Heart right ventricle (tissue), 16 donors: ENCODE measurements at regions not wholly inside any gene's neighbourhood (a gene's known extent, or its start where the extent isn't known, plus 50 kb on each side); places are given as distances from the start of the nearest gene placed in this dataset.

Experiments used
- ATAC-seq, 8 donors: fragments of 200-7000 bp; cut with Tn5 transposase; one replicate each; pipeline ENCODE4 v1.9.1; 2020; ENCODE audit warnings: mild to moderate bottlenecking in 8 of 8, moderate library complexity in 8 of 8, moderate number of reproducible peaks in 1 of 8
- DNase-seq, 2 donors: peaks; one replicate each; pipeline ENCODE4 v3.0.0-alpha.2; 2020
- H3K27ac ChIP-seq, 10 donors: fragments of 200-600 bp; sonication (generic) in 2 of 10; one replicate each; pipeline versions ENCODE4 v1.5.0 to v1.8.0; 2020 to 2022; ENCODE audit warnings: mild to moderate bottlenecking in 3 of 10
- H3K27me3 ChIP-seq, 7 donors: fragments of 200-600 bp; one replicate each; pipeline ENCODE4 v1.8.0; 2021 to 2022; ENCODE audit warnings: mild to moderate bottlenecking in 2 of 7
- H3K36me3 ChIP-seq, 9 donors: fragments of 200-600 bp; sonication (generic) in 1 of 9; one replicate each; pipeline versions ENCODE4 v1.5.0 to v1.8.0; 2020 to 2022; ENCODE audit warnings: mild to moderate bottlenecking in 2 of 9
- H3K4me1 ChIP-seq, 9 donors: fragments of 200-600 bp; sonication (generic) in 1 of 9; one replicate each; pipeline versions ENCODE4 v1.5.0 to v1.8.0; 2020 to 2022; ENCODE audit warnings: mild to moderate bottlenecking in 4 of 9
- H3K4me3 ChIP-seq, 10 donors: fragments of 200-600 bp; sonication (generic) in 2 of 10; one replicate each; pipeline versions ENCODE4 v1.5.0 to v1.8.0; 2020 to 2022; ENCODE audit warnings: mild to moderate bottlenecking in 7 of 10, moderate library complexity in 2 of 10
- H3K9me3 ChIP-seq, 11 donors: fragments of 200-600 bp in 10 of 11; sonication (generic) in 2 of 11; one replicate each; pipeline versions ENCODE4 v1.5.0 to v1.8.0; 2013 to 2022; ENCODE audit warnings: mild to moderate bottlenecking in 2 of 11, control low read depth in 1 of 11, moderate library complexity in 1 of 11
- WGBS, 2 donors: extraction: QIAGEN DNeasy Blood & Tissue Kit; methylation state at CpG; one replicate each; pipeline ENCODE4 v1.1.7; 2013; ENCODE audit warnings: inconsistent platforms in 1 of 2; 5-methylcytosine and 5-hydroxymethylcytosine counted together
- intact Hi-C, 10 donors: fragments of 100-400 bp; cut with DNase I; formaldehyde crosslinking; loops; one replicate each; pipeline versions ENCODE4 v1.11.1 to v1.14.2; 2022
- TF ChIP-seq, protein P1 (sequence below), 9 donors: fragments of 200-600 bp; sonication (generic) in 2 of 9; IDR thresholded peaks; one replicate each; pipeline versions ENCODE4 v1.5.0 to v1.8.0; 2021 to 2022; ENCODE audit warnings: antibody characterized with exemption in 9 of 9, mild to moderate bottlenecking in 5 of 9, moderate library complexity in 1 of 9
- donor health status: Arrhythmogenic right ventricular cardiomyopathy.
- donor health status: ischemic (EF 13 %, LVEDD 7.1; RV severe dilation, severe dysfunction).
- donor health status: healthy with polysubstance abuse.
- donor health status: DM: no; HTN: yes; CAD: no.
- donor health status: DM: no; HTN: no; CAD: no.
- donor health status: ischemic (EF 25% LVEDD 6.9; RV normal size, moderate dysfunction).
- donor health status: ischemic (EF 25% LVEDD 5.7; RV mildly dilated, moderate dysfunction).
- donor health status: healthy.
- donor health status: DM: yes; HTN: yes; CAD: no.
- donor health status: Ischemic cardiomyopathy.
- donor health status: ischemic (EF 35%, LVEDD 5.7; RV mildly dilated, moderate dysfunction).
- donor health status: nonischemic (EF 11% LVEDD 7.7; RV severe dilation, severe dysfunction).
- donor health status: DM: yes; HTN: yes; CAD: no.
- donor health status: PGD.
- donor health status: ischemic (EF 29% LVEDD 5.4; RV normal size, mild dysfunction).
- donor health status: nonischemic (EF 23%, LVEDD 6.1; RV moderate dilation, normal function).

DNA sequence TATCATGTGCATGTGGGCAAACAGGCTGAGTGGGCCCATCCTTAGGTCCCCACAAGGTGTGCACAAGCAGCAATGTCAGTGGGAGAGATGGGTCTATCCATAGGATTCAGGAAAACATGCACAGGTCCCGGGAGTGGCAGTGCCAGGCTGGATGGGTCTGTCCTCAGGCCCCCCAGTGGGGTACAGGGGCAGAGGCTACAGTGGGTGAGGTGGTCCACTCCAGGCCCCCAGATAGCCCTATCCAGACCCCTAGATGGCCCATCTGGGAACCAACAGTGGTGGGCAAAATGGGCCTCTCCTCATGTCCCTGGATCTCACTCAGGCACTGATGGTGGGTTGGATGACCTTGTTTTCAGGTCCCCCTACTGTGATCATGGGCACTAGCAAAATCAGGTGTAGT, 277.8 kb upstream of the SYT1 start:
- Histone ChIP-seq H3K27ac (no peak overlapping the region), H3K4me3 (no peak overlapping the region), H3K27me3 (no peaks in the 10 kb centered on the region), H3K4me1 (no peaks in the 10 kb centered on the region), H3K9me3 (peaks cover 0 to 40% (median 13%) of the 10 kb centered on the region in 11 donors), H3K36me3 (no peaks in the 10 kb centered on the region)
- DNase-seq: no peak
- TF ChIP-seq, protein P1, sequence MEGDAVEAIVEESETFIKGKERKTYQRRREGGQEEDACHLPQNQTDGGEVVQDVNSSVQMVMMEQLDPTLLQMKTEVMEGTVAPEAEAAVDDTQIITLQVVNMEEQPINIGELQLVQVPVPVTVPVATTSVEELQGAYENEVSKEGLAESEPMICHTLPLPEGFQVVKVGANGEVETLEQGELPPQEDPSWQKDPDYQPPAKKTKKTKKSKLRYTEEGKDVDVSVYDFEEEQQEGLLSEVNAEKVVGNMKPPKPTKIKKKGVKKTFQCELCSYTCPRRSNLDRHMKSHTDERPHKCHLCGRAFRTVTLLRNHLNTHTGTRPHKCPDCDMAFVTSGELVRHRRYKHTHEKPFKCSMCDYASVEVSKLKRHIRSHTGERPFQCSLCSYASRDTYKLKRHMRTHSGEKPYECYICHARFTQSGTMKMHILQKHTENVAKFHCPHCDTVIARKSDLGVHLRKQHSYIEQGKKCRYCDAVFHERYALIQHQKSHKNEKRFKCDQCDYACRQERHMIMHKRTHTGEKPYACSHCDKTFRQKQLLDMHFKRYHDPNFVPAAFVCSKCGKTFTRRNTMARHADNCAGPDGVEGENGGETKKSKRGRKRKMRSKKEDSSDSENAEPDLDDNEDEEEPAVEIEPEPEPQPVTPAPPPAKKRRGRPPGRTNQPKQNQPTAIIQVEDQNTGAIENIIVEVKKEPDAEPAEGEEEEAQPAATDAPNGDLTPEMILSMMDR (IDR thresholded peaks at IDR 0.05): no peak
- intact Hi-C loops: no loop called here
- 76 to 89% methylated on average over 1 of the region's 1 CpG for WGBS, 2 donors
- no peak for ATAC-seq

GRCh38 chr12:78599366-78599765, 265.2 kb upstream of the SYT1 start:
- Histone ChIP-seq H3K4me1 (no peaks in the 10 kb centered on the region), H3K27ac (no peak overlapping the region), H3K4me3 (no peak overlapping the region), H3K36me3 (no peaks in the 10 kb centered on the region), H3K9me3 (peaks cover 0 to 25% (median 8%) of the 10 kb centered on the region in 11 donors), H3K27me3 (no peaks in the 10 kb centered on the region)
- DNase-seq (no peak), ATAC-seq (no peak)
- TF ChIP-seq, protein P1 (IDR thresholded peaks at IDR 0.05): no peak
- 59 to 73% methylated on average over 3 of the region's 3 CpGs for WGBS, 2 donors
- intact Hi-C loops: no loop called here

DNA sequence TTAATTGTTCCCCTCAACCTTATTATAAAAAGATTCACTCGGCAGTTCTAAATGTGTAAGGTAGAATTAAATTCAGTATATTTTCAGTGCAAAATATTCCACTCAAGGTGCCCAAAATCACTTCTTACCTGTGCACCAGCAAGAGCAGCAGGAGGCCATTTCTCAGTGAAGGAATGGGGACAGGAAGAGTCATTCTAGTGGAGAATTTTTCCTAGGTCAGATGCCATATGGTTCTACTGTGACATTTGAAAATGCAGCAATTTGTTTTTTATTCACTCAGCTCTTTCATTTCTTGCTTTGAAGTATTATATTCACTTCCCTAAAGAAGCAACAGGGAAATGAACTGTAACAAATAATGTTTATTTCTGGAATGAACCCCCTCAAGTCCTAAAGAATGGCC, 264.0 kb upstream of the SYT1 start:
- TF ChIP-seq, protein P1 (IDR thresholded peaks at IDR 0.05): no peak
- 96 to 98% methylated on average over 1 of the region's 1 CpG for WGBS, 2 donors
- H3K9me3 ChIP-seq: peaks cover 0 to 30% (median 11%) of the 10 kb centered on the region in 11 donors
- intact Hi-C loops: no loop called here
- no peak overlapping the region for H3K27ac ChIP-seq
- H3K4me1 ChIP-seq: no peaks in the 10 kb centered on the region
- no peaks in the 10 kb centered on the region for H3K36me3 ChIP-seq
- no peak for DNase-seq
- no peak for ATAC-seq
- H3K27me3 ChIP-seq: no peaks in the 10 kb centered on the region
- no peak overlapping the region for H3K4me3 ChIP-seq

- Histone ChIP-seq H3K36me3 (no peaks in the 10 kb centered on the region), H3K27ac (no peak overlapping the region), H3K27me3 (no peaks in the 10 kb centered on the region), H3K4me1 (no peaks in the 10 kb centered on the region), H3K4me3 (no peak overlapping the region), H3K9me3 (peaks cover 0 to 17% (median 0%) of the 10 kb centered on the region in 11 donors)
- TF ChIP-seq, protein P1 (IDR thresholded peaks at IDR 0.05): no peak
- DNase-seq: no peak
- intact Hi-C loops: no loop called here
- ATAC-seq: no peak
Measured at GRCh38 chr12:78611504-78611903, 253.1 kb upstream of the SYT1 start.

GRCh38 chr12:78612190-78612589, 252.4 kb upstream of the SYT1 start:
- Histone ChIP-seq H3K9me3 (peaks cover 0 to 11% (median 0%) of the 10 kb centered on the region in 11 donors), H3K27me3 (no peaks in the 10 kb centered on the region), H3K4me3 (no peak overlapping the region), H3K27ac (no peak overlapping the region), H3K36me3 (no peaks in the 10 kb centered on the region), H3K4me1 (no peaks in the 10 kb centered on the region)
- ATAC-seq (no peak), DNase-seq (no peak)
- 86 to 88% methylated on average over 2 of the region's 2 CpGs for WGBS, 2 donors
- intact Hi-C loops: no loop called here
- TF ChIP-seq, protein P1 (IDR thresholded peaks at IDR 0.05): no peak
